ENCODE measurements at regions not wholly inside any gene's neighbourhood (a gene's known extent, or its start where the extent isn't known, plus 50 kb on each side); places are given as distances from the start of the nearest gene placed in this dataset.
"Not testable (repeated sequence)": the region's sequence is repeated elsewhere in the genome, so short reads cannot be mapped to it uniquely, and the experiment has no call there.

GRCh38 chrX:7335816-7336362, 187.9 kb upstream of the PUDP start:
- not testable (repeated sequence) for H3K27me3 ChIP-seq (ENCODE audit: insufficient read depth, poor library complexity, severe bottlenecking); H3K27ac ChIP-seq (replicated peaks); DNase-seq (ENCODE audit: low read depth in 1 of 2, low spot score in 1 of 2); H3K4me3 ChIP-seq (replicated peaks; ENCODE audit: insufficient read depth, low read length)

- no peak overlapping the region for H3K4me3 ChIP-seq (replicated peaks; ENCODE audit: insufficient read depth, low read length)
- no peak for TF ChIP-seq POLR2AphosphoS5 (IDR thresholded peaks at IDR 0.05; ENCODE audit: low read depth)
- TF ChIP-seq CTCF (IDR thresholded peaks at IDR 0.05; ENCODE audit: insufficient read depth, low read length): no peak
- no peak for TF ChIP-seq SPI1 (IDR thresholded peaks at IDR 0.05; ENCODE audit: borderline replicate concordance, low read depth)
- no peak for TF ChIP-seq GABPA (IDR thresholded peaks at IDR 0.05; ENCODE audit: low read depth)
- TF ChIP-seq REST (IDR thresholded peaks at IDR 0.05; ENCODE audit: insufficient replicate concordance, low read depth): no peak
- no peak overlapping the region for H3K27ac ChIP-seq (replicated peaks)
- no peak for DNase-seq (ENCODE audit: low read depth in 1 of 2, low spot score in 1 of 2)
- no peaks in the 10 kb centered on the region for H3K27me3 ChIP-seq (ENCODE audit: insufficient read depth, poor library complexity, severe bottlenecking)
Observed at GRCh38 chrX:7334253-7334935, 186.4 kb upstream of the PUDP start.

- no peak for DNase-seq (ENCODE audit: low read depth in 1 of 2, low spot score in 1 of 2)
- no peaks in the 10 kb centered on the region for H3K27me3 ChIP-seq (ENCODE audit: insufficient read depth, poor library complexity, severe bottlenecking)
- H3K27ac ChIP-seq (replicated peaks): no peak overlapping the region
- no peak for TF ChIP-seq GABPA (IDR thresholded peaks at IDR 0.05; ENCODE audit: low read depth)
- no peak for TF ChIP-seq CTCF (IDR thresholded peaks at IDR 0.05; ENCODE audit: insufficient read depth, low read length)
- no peak for TF ChIP-seq POLR2AphosphoS5 (IDR thresholded peaks at IDR 0.05; ENCODE audit: low read depth)
- TF ChIP-seq SPI1 (IDR thresholded peaks at IDR 0.05; ENCODE audit: borderline replicate concordance, low read depth): no peak
- no peak for TF ChIP-seq REST (IDR thresholded peaks at IDR 0.05; ENCODE audit: insufficient replicate concordance, low read depth)
- H3K4me3 ChIP-seq (replicated peaks; ENCODE audit: insufficient read depth, low read length): no peak overlapping the region
Observed at GRCh38 chrX:7330971-7331746, 183.2 kb upstream of the PUDP start.

GRCh38 chrX:7330556-7330955, 182.6 kb upstream of the PUDP start:
- DNase-seq (ENCODE audit: low read depth in 1 of 2, low spot score in 1 of 2): no peak
- Histone ChIP-seq H3K27me3 (ENCODE audit: insufficient read depth, poor library complexity, severe bottlenecking) (no peaks in the 10 kb centered on the region), H3K4me3 (replicated peaks; ENCODE audit: insufficient read depth, low read length) (no peak overlapping the region), H3K27ac (replicated peaks) (no peak overlapping the region)
- TF ChIP-seq SPI1 (IDR thresholded peaks at IDR 0.05; ENCODE audit: borderline replicate concordance, low read depth) (no peak), POLR2AphosphoS5 (IDR thresholded peaks at IDR 0.05; ENCODE audit: low read depth) (no peak), REST (IDR thresholded peaks at IDR 0.05; ENCODE audit: insufficient replicate concordance, low read depth) (no peak), CTCF (IDR thresholded peaks at IDR 0.05; ENCODE audit: insufficient read depth, low read length) (no peak), GABPA (IDR thresholded peaks at IDR 0.05; ENCODE audit: low read depth) (no peak)
